HG03439 (cell line): ENCODE measurements at regions not wholly inside any gene's neighbourhood (a gene's known extent, or its start where the extent isn't known, plus 50 kb on each side); places are given as distances from the start of the nearest gene placed in this dataset.

Source experiments
- ATAC-seq: cut with Tn5 transposase; IDR thresholded peaks from one replicate; pipeline ENCODE4 v1.9.1; 2021; ENCODE audit warnings: mild to moderate bottlenecking, moderate library complexity; ENCODE audit not compliant: unreplicated experiment

GRCh38 chr9:87084407-87084806 lies 137.1 kb upstream of the GAS1 start:
- no peak for ATAC-seq

GRCh38 chr9:87085073-87085472 lies 137.8 kb upstream of the GAS1 start:
- no peak for ATAC-seq

- ATAC-seq, result no peak
Measured at GRCh38 chr9:87085521-87085920, 138.2 kb upstream of the GAS1 start.

GRCh38 chr9:87086221-87086818 lies 139.0 kb upstream of the GAS1 start:
- ATAC-seq, result no peak

GRCh38 chr9:87087197-87087596 lies 139.9 kb upstream of the GAS1 start:
- ATAC-seq, result no peak

- no peak for ATAC-seq
Measured at GRCh38 chr9:87088192-87088591, 140.9 kb upstream of the GAS1 start.

- ATAC-seq, result no peak
Measured at GRCh38 chr9:87088621-87089365, 141.5 kb upstream of the GAS1 start.

- no peak for ATAC-seq
Measured at GRCh38 chr9:87089506-87089905, 142.2 kb upstream of the GAS1 start.

- no peak for ATAC-seq
Measured at GRCh38 chr9:87089929-87090328, 142.6 kb upstream of the GAS1 start.

- ATAC-seq, result no peak
Measured at GRCh38 chr9:87093777-87094176, 146.5 kb upstream of the GAS1 start.

- ATAC-seq, result no peak
Measured at GRCh38 chr9:87095951-87096350, 148.6 kb upstream of the GAS1 start.

- no peak for ATAC-seq
Measured at GRCh38 chr9:87096506-87096905, 149.2 kb upstream of the GAS1 start.

- no peak for ATAC-seq
Measured at GRCh38 chr9:87097238-87097637, 149.9 kb upstream of the GAS1 start.

GRCh38 chr9:87099407-87099806 lies 152.1 kb upstream of the GAS1 start:
- no peak for ATAC-seq

- no peak for ATAC-seq
Measured at GRCh38 chr9:87100001-87100400, 152.7 kb upstream of the GAS1 start.

- no peak for ATAC-seq
Measured at GRCh38 chr9:87102126-87102525, 154.8 kb upstream of the GAS1 start.

- no peak for ATAC-seq
Measured at GRCh38 chr9:87107072-87107471, 159.8 kb upstream of the GAS1 start.

- no peak for ATAC-seq
Measured at GRCh38 chr9:87108661-87109060, 161.4 kb upstream of the GAS1 start.

- ATAC-seq, result no peak
Measured at GRCh38 chr9:87109231-87109631, 161.9 kb upstream of the GAS1 start.

GRCh38 chr9:87109851-87110250 lies 162.5 kb upstream of the GAS1 start:
- ATAC-seq, result no peak

- ATAC-seq, result no peak
Measured at GRCh38 chr9:87111010-87111409, 163.7 kb upstream of the GAS1 start.

GRCh38 chr9:87112656-87113055 lies 165.3 kb upstream of the GAS1 start:
- no peak for ATAC-seq

- no peak for ATAC-seq
Measured at GRCh38 chr9:87113874-87114273, 166.6 kb upstream of the GAS1 start.
